ENCODE measurements at regions not wholly inside any gene's neighbourhood (a gene's known extent, or its start where the extent isn't known, plus 50 kb on each side); places are given as distances from the start of the nearest gene placed in this dataset.

GRCh38 chr2:198304859-198305258 is 500.5 kb downstream of the PLCL1 start:
- TF ChIP-seq YY1 (IDR thresholded peaks at IDR 0.05; ENCODE audit: low read depth) (no peak), MAX (IDR thresholded peaks at IDR 0.05) (no peak), FOXM1 (IDR thresholded peaks at IDR 0.05; ENCODE audit: borderline replicate concordance, low read depth) (no peak), EP300 (IDR thresholded peaks at IDR 0.05; ENCODE audit: borderline replicate concordance) (no peak), CREB1 (IDR thresholded peaks at IDR 0.05; ENCODE audit: low read depth) (no peak), RAD21 (IDR thresholded peaks at IDR 0.05; ENCODE audit: low read depth) (no peak), USF1 (IDR thresholded peaks at IDR 0.05) (no peak), CEBPB (IDR thresholded peaks at IDR 0.05) (no peak), TAF1 (IDR thresholded peaks at IDR 0.05; ENCODE audit: low read depth) (no peak)

Measured in Ishikawa (cell line).